GM12878 (cell line): ENCODE measurements at regions not wholly inside any gene's neighbourhood (a gene's known extent, or its start where the extent isn't known, plus 50 kb on each side); places are given as distances from the start of the nearest gene placed in this dataset.
"Not testable (repeated sequence)": the region's sequence is repeated elsewhere in the genome, so short reads cannot be mapped to it uniquely, and the experiment has no call there.

Experiments used
- ATAC-seq: fragments of 200-7000 bp; cut with Tn5 transposase; 3 replicates; pipeline ENCODE4 v1.9.1; 2020; ENCODE audit warnings: mild to moderate bottlenecking, moderate library complexity
- BruUV-seq: library from RNA; stranded (reverse); fragments of 400-500 nt; replicated peaks from 2 replicates; lab custom pipeline; 2021; lab: Mats Ljungman, UMichigan
- CTCF ChIA-PET: fragments of 300-600 bp; sonication (Branson Sonifier 250); formaldehyde crosslinking; extraction: SDS; loops from one replicate; lab custom pipeline; 2021; ENCODE audit warnings: inconsistent platforms; lab: Yijun Ruan, JAX
- POLR2A ChIA-PET: fragments of 350-600 bp; formaldehyde crosslinking; extraction: SDS; loops from one replicate; lab custom pipeline; 2021; ENCODE audit warnings: inconsistent platforms; lab: Charles Lee
- RAD21 ChIA-PET: fragments of 300-600 bp; sonication (Branson Sonifier 250); formaldehyde crosslinking; loops from one replicate; lab custom pipeline; 2023; ENCODE audit warnings: antibody characterized with exemption; ENCODE audit not compliant: unreplicated experiment; lab: Charles Lee
- SMC1A ChIA-PET: fragments of 300-600 bp; sonication (Branson Sonifier 250); formaldehyde crosslinking; loops from one replicate; lab custom pipeline; 2023; ENCODE audit not compliant: unreplicated experiment, uncharacterized antibody; lab: Charles Lee
- DNase-seq: peaks from one replicate; pipeline ENCODE4 v3.0.0-alpha.2; 2011; ENCODE audit warnings: low read depth, low spot score
- FAIRE-seq: peaks from 3 replicates; lab custom pipeline; 2011; peaks lifted over from hg19 to GRCh38; lab: Jason Lieb, UNC
- H2AFZ ChIP-seq: 2 replicates; pipeline ENCODE4 v1.6.0; 2011; ENCODE audit warnings: low read depth, low read length, control low read depth; ENCODE audit not compliant: control insufficient read depth
- H3K27ac ChIP-seq: 2 replicates; pipeline ENCODE4 v1.5.1; 2011; ENCODE audit warnings: control low read depth; ENCODE audit not compliant: control insufficient read depth, insufficient read depth
- H3K27me3 ChIP-seq, 2 experiments: replicated peaks in 1 of 2; 2 replicates each; pipeline versions ENCODE4 v1.6.0 to v1.6.1; 2011; ENCODE audit warnings: low read length in 1 of 2; ENCODE audit not compliant: control insufficient read depth in 2 of 2, insufficient read depth in 2 of 2
- H3K36me3 ChIP-seq, 2 experiments: 2 replicates each; pipeline ENCODE4 v1.5.1; 2011; ENCODE audit warnings: low read length in 1 of 2; ENCODE audit not compliant: control insufficient read depth in 2 of 2, insufficient read depth in 2 of 2
- H3K4me1 ChIP-seq: 2 replicates; pipeline ENCODE4 v1.6.1; 2011; ENCODE audit warnings: mild to moderate bottlenecking, low read length, moderate library complexity, mixed read lengths; ENCODE audit not compliant: control insufficient read depth, insufficient read depth
- H3K4me2 ChIP-seq: 2 replicates; pipeline ENCODE4 v1.6.0; 2011; ENCODE audit warnings: control low read depth; ENCODE audit not compliant: control insufficient read depth, insufficient read depth
- H3K4me3 ChIP-seq: fragments of 200-600 bp; sonication (generic); 2 replicates; pipeline ENCODE4 v1.5.1; 2016
- H3K79me2 ChIP-seq: 2 replicates; pipeline ENCODE4 v1.6.0; 2011; ENCODE audit warnings: low read length; ENCODE audit not compliant: control insufficient read depth, insufficient read depth
- H3K9ac ChIP-seq: 2 replicates; pipeline ENCODE4 v1.8.0; 2011; ENCODE audit warnings: low read length, control low read depth, mixed read lengths; ENCODE audit not compliant: control insufficient read depth, insufficient read depth
- H3K9me3 ChIP-seq: replicated peaks from 3 replicates; pipeline ENCODE4 v1.5.1; 2011; ENCODE audit warnings: mild to moderate bottlenecking, low read length; ENCODE audit not compliant: control insufficient read depth, insufficient read depth
- H4K20me1 ChIP-seq: 2 replicates; pipeline ENCODE4 v1.6.0; 2011; ENCODE audit not compliant: control insufficient read depth, insufficient read depth
- ATF3 ChIP-seq: IDR thresholded peaks from 2 replicates; pipeline ENCODE4 v1.6.1; 2011; ENCODE audit warnings: low read depth, mild to moderate bottlenecking, low read length, moderate library complexity, borderline replicate concordance; ENCODE audit errors: extremely low read depth
- BCLAF1 ChIP-seq: fragments of 450-650 bp; IDR thresholded peaks from 2 replicates; pipeline ENCODE4 v1.6.1; 2017; ENCODE audit warnings: antibody characterized with exemption, mild to moderate bottlenecking, moderate library complexity
- BHLHE40 ChIP-seq, 2 experiments: fragments of 450-650 bp in 1 of 2; IDR thresholded peaks; 2 replicates each; pipeline ENCODE4 v1.6.1; 2011 to 2017; ENCODE audit warnings: low read depth in 2 of 2, borderline replicate concordance in 1 of 2, improper control_type of control experiment in 1 of 2, low read length in 1 of 2, mild to moderate bottlenecking in 1 of 2
- GATAD2B ChIP-seq: fragments of 450-650 bp; conservative IDR thresholded peaks from 2 replicates; pipeline ENCODE4 v1.6.1; 2017; ENCODE audit warnings: low read depth, mild to moderate bottlenecking, moderate library complexity
- IKZF2 ChIP-seq, 2 experiments: fragments of 450-650 bp; IDR thresholded peaks; 2 replicates each; pipeline ENCODE4 v1.6.1; 2017; ENCODE audit warnings: mild to moderate bottlenecking in 2 of 2, moderate library complexity in 2 of 2
- IRF3 ChIP-seq: fragments of 450-650 bp; IDR thresholded peaks from 2 replicates; pipeline ENCODE4 v1.6.1; 2014; ENCODE audit warnings: mild to moderate bottlenecking
- NR2C1 ChIP-seq: fragments of 450-650 bp; IDR thresholded peaks from 2 replicates; pipeline ENCODE4 v1.6.1; 2017; ENCODE audit warnings: antibody characterized with exemption, mild to moderate bottlenecking, moderate library complexity
- RFX5 ChIP-seq: IDR thresholded peaks from 2 replicates; pipeline ENCODE4 v1.6.1; 2011; ENCODE audit warnings: low read depth, low read length, improper control_type of control experiment
- SPI1 ChIP-seq: IDR thresholded peaks from 2 replicates; pipeline ENCODE4 v1.6.1; 2011; ENCODE audit warnings: low read depth, mild to moderate bottlenecking, low read length, moderate library complexity, borderline replicate concordance; ENCODE audit not compliant: insufficient read depth
- WRNIP1 ChIP-seq: IDR thresholded peaks from 2 replicates; pipeline ENCODE4 v1.6.1; 2011; ENCODE audit warnings: low read depth, low read length, improper control_type of control experiment, borderline replicate concordance
- WGBS: methylation state at CpG from one replicate; pipeline ENCODE4 v1.1.6; 2016; ENCODE audit warnings: low lambda C conversion rate; ENCODE audit not compliant: insufficient replicate concordance, insufficient coverage; ENCODE audit errors: missing lambda C conversion rate; 5-methylcytosine and 5-hydroxymethylcytosine counted together
- in situ Hi-C: fragments of 300-500 bp; cut with MboI; formaldehyde crosslinking; loops from 9 replicates; pipeline ENCODE4 v1.14.3; 2018; ENCODE audit warnings: mixed read lengths
- intact Hi-C: fragments of 100-400 bp; cut with micrococcal nuclease; formaldehyde crosslinking; loops from one replicate; pipeline ENCODE4 v1.14.2; 2022; ENCODE audit not compliant: unreplicated experiment

GRCh38 chr19:20271927-20272626, 105.1 kb downstream of the ZNF486 start:
- FAIRE-seq, result not testable (repeated sequence)
- 38% methylated on average over 6 of the region's 7 CpGs for WGBS

GRCh38 chr19:20271215-20271926, 104.4 kb downstream of the ZNF486 start:
- ATAC-seq, result no peak
- 8% methylated on average over 12 of the region's 12 CpGs for WGBS
- ChIA-PET RAD21 (interaction anchor here (0.6 kb wide), 1 partner anchor 212 kb away, joined by 3 read pairs; no protein-coding TSS in a partner anchor), CTCF (no interaction called here), SMC1A (interaction anchor here (0.6 to 1.3 kb wide), 2 partner anchors 50 to 57 kb away, joined by 3 read pairs; no protein-coding TSS in a partner anchor), POLR2A (interaction anchor here (0.6 to 0.9 kb wide), 3 partner anchors 11 to 609 kb away, joined by 3 read pairs; no protein-coding TSS in a partner anchor)
- no peaks in the 10 kb centered on the region for H4K20me1 ChIP-seq
- H3K9me3 ChIP-seq, result no peaks in the 10 kb centered on the region; the same call in 2 of the 3 replicates
- H3K36me3 ChIP-seq, result no peaks in the 10 kb centered on the region
- H3K79me2 ChIP-seq, result no peaks in the 10 kb centered on the region
- no peak overlapping the region for H2AFZ ChIP-seq
- intact Hi-C loops, result no loop called here
- in situ Hi-C loops, result no loop called here
- DNase-seq, result no peak
- no peak overlapping the region for H3K4me3 ChIP-seq
- no peak for TF ChIP-seq GATAD2B
- no peak for TF ChIP-seq ATF3
- no peak for TF ChIP-seq BHLHE40 (IDR thresholded peaks at IDR 0.05; ENCODE audit: borderline replicate concordance in 1 of 2, low read depth in 2 of 2, low read length in 1 of 2)
- no peak for TF ChIP-seq BCLAF1
- no peak for TF ChIP-seq WRNIP1
- TF ChIP-seq IRF3, result no peak
- TF ChIP-seq NR2C1, result no peak
- TF ChIP-seq RFX5, result no peak
- BruUV-seq, result no TSS peak
- H3K27ac ChIP-seq, result no peak overlapping the region
- H3K4me2 ChIP-seq, result no peak overlapping the region
- no peaks in the 10 kb centered on the region for H3K27me3 ChIP-seq
- FAIRE-seq, result no peak
- H3K9ac ChIP-seq, result no peak overlapping the region
- no peaks in the 10 kb centered on the region for H3K4me1 ChIP-seq

More at GRCh38 chr19:20271927-20272626, 105.1 kb downstream of the ZNF486 start:
- H3K79me2 ChIP-seq, H3K9ac ChIP-seq, H3K4me1 ChIP-seq, H2AFZ ChIP-seq, H3K36me3 ChIP-seq, DNase-seq: not testable (repeated sequence)
- SMC1A ChIA-PET, result interaction anchor here (0.6 to 1.3 kb wide), 2 partner anchors 49 to 56 kb away, joined by 3 read pairs; no protein-coding TSS in a partner anchor
- TF ChIP-seq SPI1 (peak; percentile 7; the same call in 1 of the 2 replicates), IKZF2 (IDR thresholded peaks at IDR 0.05) (peak in 1 of 2 experiments; percentile 28; a peak in 1 of 4 replicates)
- TF ChIP-seq, all 136 proteins: peak for 2; not testable (repeated sequence) for 134
- ATAC-seq, BruUV-seq, H3K27ac ChIP-seq, H3K4me2 ChIP-seq, in situ Hi-C loops, H4K20me1 ChIP-seq, H3K9me3 ChIP-seq, H3K27me3 ChIP-seq, intact Hi-C loops, H3K4me3 ChIP-seq: not testable (repeated sequence)
- RAD21 ChIA-PET, result interaction anchor here (0.6 kb wide), 1 partner anchor 212 kb away, joined by 3 read pairs; no protein-coding TSS in a partner anchor
- POLR2A ChIA-PET, result interaction anchor here (0.6 to 0.7 kb wide), 2 partner anchors 371 to 609 kb away, joined by 3 read pairs; no protein-coding TSS in a partner anchor
- CTCF ChIA-PET, result interaction anchor here (0.9 kb wide), 1 partner anchor 15 kb away, joined by 3 read pairs; no protein-coding TSS in a partner anchor
